NT2/D1 (cell line): ENCODE measurements at regions not wholly inside any gene's neighbourhood (a gene's known extent, or its start where the extent isn't known, plus 50 kb on each side); places are given as distances from the start of the nearest gene placed in this dataset.

ENCODE experiments used
- SUZ12 ChIP-seq: IDR thresholded peaks from 2 replicates; pipeline ENCODE4 v1.6.1; 2011; ENCODE audit not compliant: insufficient read length, insufficient read depth; ENCODE audit errors: extremely low read depth
- YY1 ChIP-seq: IDR thresholded peaks from 2 replicates; pipeline ENCODE4 v1.6.1; 2011; ENCODE audit not compliant: insufficient read length, insufficient read depth
- ZNF274 ChIP-seq: IDR thresholded peaks from 2 replicates; pipeline ENCODE4 v1.6.1; 2011; ENCODE audit warnings: mild to moderate bottlenecking, low read depth, low read length

DNA sequence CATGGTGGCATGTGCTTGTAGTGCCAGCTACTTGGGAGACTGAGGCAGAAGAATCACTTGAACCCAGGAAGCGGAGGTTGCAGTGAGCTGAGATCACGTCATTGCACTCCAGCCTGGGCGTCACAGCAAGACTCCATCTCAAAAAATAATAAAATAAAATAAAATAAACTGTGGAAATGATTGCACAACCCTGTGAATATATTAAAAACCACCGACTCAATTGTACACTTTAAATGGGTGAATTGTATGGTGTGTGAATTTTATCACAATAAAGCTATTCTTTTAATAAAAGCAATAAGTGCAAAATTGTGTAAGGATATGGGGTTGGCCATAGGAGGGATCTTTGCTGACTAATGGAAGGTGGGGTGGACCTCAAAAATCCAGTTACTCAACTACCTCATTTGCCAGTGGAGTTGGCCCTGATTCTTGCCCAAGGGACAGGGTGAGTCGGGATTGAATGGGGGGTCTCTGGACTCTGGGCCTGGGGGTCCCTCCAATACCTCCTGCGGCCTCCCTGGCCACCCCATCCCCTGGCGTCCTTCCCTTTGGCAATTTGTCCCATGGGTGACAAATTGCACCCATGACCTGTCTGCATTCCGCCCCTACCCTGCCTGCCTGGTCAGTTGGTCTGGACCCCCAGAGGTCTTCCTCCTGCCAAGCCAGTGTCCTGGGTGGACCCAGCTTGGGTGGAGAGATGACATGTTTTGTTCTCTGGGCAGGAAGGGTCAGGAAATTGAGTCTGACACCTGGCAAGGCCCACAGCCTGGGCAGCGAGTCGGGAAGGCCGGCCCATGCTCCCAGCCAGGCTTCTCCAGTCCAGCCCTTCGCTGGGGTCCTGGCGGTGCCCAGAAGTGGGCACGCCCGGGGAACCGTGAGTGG is 61.7 kb upstream of the ELN start:
- TF ChIP-seq ZNF274: no peak
- TF ChIP-seq YY1: no peak
- no peak for TF ChIP-seq SUZ12
